A549 (cell line): ENCODE measurements at regions not wholly inside any gene's neighbourhood (a gene's known extent, or its start where the extent isn't known, plus 50 kb on each side); places are given as distances from the start of the nearest gene placed in this dataset.

Experiments
- ATAC-seq, 2 experiments: fragments of 200-7000 bp in 1 of 2; fragments of >200 bp in 1 of 2; cut with Nextera tagmentation in 1 of 2; cut with Tn5 transposase in 1 of 2; 3 replicates each; pipeline versions ENCODE4 v1.8.0 to v1.9.1; 2018 to 2020; ENCODE audit warnings: mild to moderate bottlenecking in 1 of 2, moderate library complexity in 1 of 2
- CTCF ChIA-PET: fragments of 300-600 bp; sonication (Branson Sonifier 250); formaldehyde crosslinking; extraction: SDS; loops from one replicate; lab custom pipeline; 2021; ENCODE audit warnings: antibody characterized with exemption, inconsistent platforms; lab: Yijun Ruan, JAX
- POLR2A ChIA-PET: fragments of 350-600 bp; formaldehyde crosslinking; extraction: SDS; loops from one replicate; lab custom pipeline; 2021; ENCODE audit warnings: antibody characterized with exemption, inconsistent platforms; lab: Yijun Ruan, JAX
- DNase-seq, 2 experiments: peaks; one replicate each; pipeline versions ENCODE4 v3.0.0 to v3.0.0-alpha.2; 2011 to 2016; ENCODE audit warnings: low read depth in 1 of 2, low spot score in 1 of 2
- FAIRE-seq: peaks from 2 replicates; lab custom pipeline; 2011; peaks lifted over from hg19 to GRCh38; lab: Jason Lieb, UNC
- H3K27ac ChIP-seq, 2 experiments: fragments of >200 bp; sonication (Bioruptor Twin); formaldehyde crosslinking; 3 replicates each; pipeline ENCODE4 v1.5.1; 2016 to 2017
- H3K4me1 ChIP-seq: fragments of >200 bp; sonication (Bioruptor Twin); formaldehyde crosslinking; 3 replicates; pipeline ENCODE4 v1.6.1; 2016
- H3K4me2 ChIP-seq: fragments of >200 bp; sonication (Bioruptor Twin); formaldehyde crosslinking; 3 replicates; pipeline ENCODE4 v1.6.1; 2016
- H3K4me3 ChIP-seq: fragments of >200 bp; sonication (Bioruptor Twin); formaldehyde crosslinking; 3 replicates; pipeline ENCODE4 v1.5.1; 2016
- H3K9me3 ChIP-seq: fragments of >200 bp; sonication (Bioruptor Twin); formaldehyde crosslinking; 3 replicates; pipeline ENCODE4 v1.6.1; 2016
- BHLHE40 ChIP-seq: IDR thresholded peaks from 2 replicates; pipeline ENCODE4 v1.6.1; 2012; ENCODE audit warnings: low read depth, low read length, inconsistent platforms
- CHD2 ChIP-seq: fragments of 150-350 bp; IDR thresholded peaks from 2 replicates; pipeline ENCODE4 v1.6.1; 2014; ENCODE audit warnings: low read length; ENCODE audit not compliant: partially characterized antibody
- CHD4 ChIP-seq: fragments of 200-600 bp; sonication (generic); IDR thresholded peaks from 2 replicates; pipeline ENCODE4 v1.6.1; 2016; ENCODE audit warnings: antibody characterized with exemption, mild to moderate bottlenecking, borderline replicate concordance
- GATA3 ChIP-seq: IDR thresholded peaks from 2 replicates; pipeline ENCODE4 v1.6.1; 2012; ENCODE audit warnings: borderline replicate concordance
- HDAC2 ChIP-seq: fragments of 200-600 bp; sonication (generic); IDR thresholded peaks from 2 replicates; pipeline ENCODE4 v1.6.1; 2016
- KDM1A ChIP-seq: fragments of 200-600 bp; sonication (generic); IDR thresholded peaks from 2 replicates; pipeline ENCODE4 v1.6.1; 2016; ENCODE audit warnings: low read depth, mild to moderate bottlenecking
- MAFK ChIP-seq: fragments of 450-650 bp; IDR thresholded peaks from 2 replicates; pipeline ENCODE4 v1.6.1; 2014; ENCODE audit not compliant: partially characterized antibody
- NFE2L2 ChIP-seq: fragments of 150-350 bp; conservative IDR thresholded peaks from 2 replicates; pipeline ENCODE4 v1.6.1; 2014; ENCODE audit warnings: low read length
- RFX5 ChIP-seq: fragments of 450-650 bp; IDR thresholded peaks from 2 replicates; pipeline ENCODE4 v1.7.1; 2014; ENCODE audit warnings: antibody characterized with exemption, mild to moderate bottlenecking, moderate library complexity
- RNF2 ChIP-seq: fragments of 200-600 bp; sonication (generic); IDR thresholded peaks from 2 replicates; pipeline ENCODE4 v1.6.1; 2016; ENCODE audit warnings: low read depth, mild to moderate bottlenecking, antibody characterized with exemption, moderate library complexity, borderline replicate concordance
- ZC3H11A ChIP-seq: fragments of 450-650 bp; IDR thresholded peaks from 2 replicates; pipeline ENCODE4 v1.6.1; 2014; ENCODE audit warnings: antibody characterized with exemption, mild to moderate bottlenecking
- ZFP36 ChIP-seq: fragments of 450-650 bp; IDR thresholded peaks from 2 replicates; pipeline ENCODE4 v1.6.1; 2014; ENCODE audit warnings: borderline replicate concordance; ENCODE audit not compliant: partially characterized antibody
- WGBS: methylation state at CpG from one replicate; pipeline ENCODE4 v1.1.6; 2017; ENCODE audit errors: missing lambda C conversion rate; 5-methylcytosine and 5-hydroxymethylcytosine counted together
- TF ChIP-seq, protein P1 (sequence below): fragments of 250-450 bp; sonication (Bioruptor Pico); IDR thresholded peaks from 2 replicates; pipeline ENCODE4 v1.5.0; 2021; ENCODE audit warnings: mild to moderate bottlenecking, moderate library complexity, borderline replicate concordance
- TF ChIP-seq, protein P2 (sequence below): fragments of 200-600 bp; sonication (generic); IDR thresholded peaks from 2 replicates; pipeline ENCODE4 v1.6.1; 2016; ENCODE audit warnings: antibody characterized with exemption, mild to moderate bottlenecking, moderate library complexity

DNA sequence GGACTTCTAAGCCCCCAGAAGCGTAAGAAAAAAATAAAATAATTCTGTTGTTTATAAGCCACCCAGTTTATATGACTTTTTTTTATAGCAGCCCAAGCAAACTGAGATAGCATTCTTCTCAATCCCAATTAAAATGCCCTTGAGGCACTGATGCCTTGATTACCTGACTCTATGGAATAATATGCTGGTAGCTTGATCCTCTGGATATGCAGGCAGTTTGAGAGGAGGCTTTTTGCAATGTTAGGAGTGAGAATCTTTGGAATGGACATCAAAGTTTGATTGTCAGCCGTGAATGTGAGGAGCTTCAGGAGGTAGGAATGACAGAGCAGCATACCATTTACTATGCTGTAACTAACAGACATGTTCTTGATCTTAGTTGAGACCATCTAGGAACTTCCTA lies 275.6 kb downstream of the AASDHPPT start:
- Histone ChIP-seq H3K4me1 (no peaks in the 10 kb centered on the region), H3K9me3 (no peaks in the 10 kb centered on the region), H3K4me2 (no peak overlapping the region), H3K27ac (no peak overlapping the region), H3K4me3 (no peak overlapping the region)
- 47% methylated on average over 2 of the region's 2 CpGs for WGBS
- ChIA-PET POLR2A (no interaction called here), CTCF (interaction anchor here (1.3 kb wide), 1 partner anchor 11 kb away, joined by 3 read pairs; no protein-coding TSS in a partner anchor)
- DNase-seq (no peak), ATAC-seq (no peak), FAIRE-seq (no peak)
- TF ChIP-seq CHD4 (no peak), HDAC2 (no peak), GATA3 (no peak), ZFP36 (no peak), RFX5 (no peak), BHLHE40 (no peak), CHD2 (no peak), KDM1A (no peak)
- TF ChIP-seq, protein P1, sequence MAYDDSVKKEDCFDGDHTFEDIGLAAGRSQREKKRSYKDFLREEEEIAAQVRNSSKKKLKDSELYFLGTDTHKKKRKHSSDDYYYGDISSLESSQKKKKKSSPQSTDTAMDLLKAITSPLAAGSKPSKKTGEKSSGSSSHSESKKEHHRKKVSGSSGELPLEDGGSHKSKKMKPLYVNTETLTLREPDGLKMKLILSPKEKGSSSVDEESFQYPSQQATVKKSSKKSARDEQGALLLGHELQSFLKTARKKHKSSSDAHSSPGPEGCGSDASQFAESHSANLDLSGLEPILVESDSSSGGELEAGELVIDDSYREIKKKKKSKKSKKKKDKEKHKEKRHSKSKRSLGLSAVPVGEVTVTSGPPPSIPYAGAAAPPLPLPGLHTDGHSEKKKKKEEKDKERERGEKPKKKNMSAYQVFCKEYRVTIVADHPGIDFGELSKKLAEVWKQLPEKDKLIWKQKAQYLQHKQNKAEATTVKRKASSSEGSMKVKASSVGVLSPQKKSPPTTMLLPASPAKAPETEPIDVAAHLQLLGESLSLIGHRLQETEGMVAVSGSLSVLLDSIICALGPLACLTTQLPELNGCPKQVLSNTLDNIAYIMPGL (CRISPR knock-in tag) = no peak

DNA sequence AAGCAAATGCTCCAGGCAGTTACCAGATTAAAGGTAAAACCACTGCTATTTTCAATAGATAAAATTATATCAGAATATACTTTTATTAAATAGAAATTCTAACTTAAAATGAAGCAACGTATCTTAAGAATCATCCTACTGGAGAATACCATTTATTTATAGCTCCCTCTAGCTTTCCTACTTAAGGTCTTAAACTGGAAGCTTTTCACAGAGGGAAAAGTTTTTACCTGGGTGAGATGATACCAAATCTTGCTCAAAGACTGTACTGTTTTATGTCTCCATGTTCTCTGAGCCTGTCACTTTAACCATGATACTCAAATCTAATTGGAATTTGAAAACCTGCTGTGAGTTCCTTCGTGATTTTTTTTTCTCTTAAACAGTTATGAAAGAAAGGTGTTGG lies 291.8 kb downstream of the AASDHPPT start:
- peak overlapping the region; percentile 65 for H3K4me2 ChIP-seq

More for the DNA sequence above, 291.8 kb downstream of the AASDHPPT start:
- no peak for DNase-seq
- CTCF ChIA-PET = no interaction called here
- TF ChIP-seq, protein P1 (CRISPR knock-in tag) = no peak
- TF ChIP-seq, protein P2, sequence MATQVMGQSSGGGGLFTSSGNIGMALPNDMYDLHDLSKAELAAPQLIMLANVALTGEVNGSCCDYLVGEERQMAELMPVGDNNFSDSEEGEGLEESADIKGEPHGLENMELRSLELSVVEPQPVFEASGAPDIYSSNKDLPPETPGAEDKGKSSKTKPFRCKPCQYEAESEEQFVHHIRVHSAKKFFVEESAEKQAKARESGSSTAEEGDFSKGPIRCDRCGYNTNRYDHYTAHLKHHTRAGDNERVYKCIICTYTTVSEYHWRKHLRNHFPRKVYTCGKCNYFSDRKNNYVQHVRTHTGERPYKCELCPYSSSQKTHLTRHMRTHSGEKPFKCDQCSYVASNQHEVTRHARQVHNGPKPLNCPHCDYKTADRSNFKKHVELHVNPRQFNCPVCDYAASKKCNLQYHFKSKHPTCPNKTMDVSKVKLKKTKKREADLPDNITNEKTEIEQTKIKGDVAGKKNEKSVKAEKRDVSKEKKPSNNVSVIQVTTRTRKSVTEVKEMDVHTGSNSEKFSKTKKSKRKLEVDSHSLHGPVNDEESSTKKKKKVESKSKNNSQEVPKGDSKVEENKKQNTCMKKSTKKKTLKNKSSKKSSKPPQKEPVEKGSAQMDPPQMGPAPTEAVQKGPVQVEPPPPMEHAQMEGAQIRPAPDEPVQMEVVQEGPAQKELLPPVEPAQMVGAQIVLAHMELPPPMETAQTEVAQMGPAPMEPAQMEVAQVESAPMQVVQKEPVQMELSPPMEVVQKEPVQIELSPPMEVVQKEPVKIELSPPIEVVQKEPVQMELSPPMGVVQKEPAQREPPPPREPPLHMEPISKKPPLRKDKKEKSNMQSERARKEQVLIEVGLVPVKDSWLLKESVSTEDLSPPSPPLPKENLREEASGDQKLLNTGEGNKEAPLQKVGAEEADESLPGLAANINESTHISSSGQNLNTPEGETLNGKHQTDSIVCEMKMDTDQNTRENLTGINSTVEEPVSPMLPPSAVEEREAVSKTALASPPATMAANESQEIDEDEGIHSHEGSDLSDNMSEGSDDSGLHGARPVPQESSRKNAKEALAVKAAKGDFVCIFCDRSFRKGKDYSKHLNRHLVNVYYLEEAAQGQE = no peak
- no peak for TF ChIP-seq MAFK
- TF ChIP-seq KDM1A = no peak
- TF ChIP-seq NFE2L2 = no peak
- TF ChIP-seq ZFP36 = no peak
- no peak for TF ChIP-seq CHD4
- TF ChIP-seq RNF2 = no peak
- no peak for TF ChIP-seq ZC3H11A
- WGBS = 3% methylated on average over 2 of the region's 2 CpGs
- Histone ChIP-seq H3K27ac (peak overlapping the region; percentile 48 to 65; a peak in 4 of 6 replicates), H3K4me3 (no peak overlapping the region), H3K4me1 (peaks cover 21% of the 10 kb centered on the region), H3K9me3 (no peaks in the 10 kb centered on the region)
- FAIRE-seq = no peak
- POLR2A ChIA-PET = no interaction called here
- ATAC-seq = no peak
